Body of pancreas (tissue), 4 donors: ENCODE measurements at regions not wholly inside any gene's neighbourhood (a gene's known extent, or its start where the extent isn't known, plus 50 kb on each side); places are given as distances from the start of the nearest gene placed in this dataset.

Source experiments
- ATAC-seq: fragments of 150-250 bp; one replicate; pipeline ENCODE4 v1.9.1; 2016
- DNase-seq, 4 donors: peaks; one replicate each; pipeline ENCODE4 v3.0.0-alpha.2; 2019
- H3K27ac ChIP-seq, 4 donors: fragments of 200-600 bp; sonication (generic); 1 replicate in 3 of 4; 2 replicates in 1 of 4; pipeline versions ENCODE4 v1.5.1 to v1.6.1; 2016 to 2019; ENCODE audit warnings: mild to moderate bottlenecking in 1 of 4, mixed read lengths in 1 of 4, moderate library complexity in 1 of 4
- H3K27me3 ChIP-seq, 2 donors: fragments of 200-600 bp; sonication (generic); one replicate each; pipeline ENCODE4 v1.6.0; 2016; ENCODE audit warnings: mild to moderate bottlenecking in 1 of 2
- H3K36me3 ChIP-seq, 2 donors: fragments of 200-600 bp; sonication (generic); replicated peaks in 1 of 2; 2 replicates each; pipeline ENCODE4 v1.5.1; 2016; ENCODE audit warnings: low read depth in 2 of 2; ENCODE audit not compliant: insufficient read depth in 1 of 2
- H3K4me1 ChIP-seq: fragments of 200-600 bp; sonication (generic); one replicate; pipeline ENCODE4 v1.6.0; 2016
- H3K4me3 ChIP-seq, 2 donors: fragments of 200-600 bp; sonication (generic); 1 replicate in 1 of 2; 2 replicates in 1 of 2; pipeline ENCODE4 v1.5.1; 2016 to 2019
- H3K9me3 ChIP-seq, 3 donors: fragments of 200-600 bp; sonication (generic); 1 replicate in 2 of 3; 2 replicates in 1 of 3; pipeline ENCODE4 v1.5.1; 2016
- POLR2A ChIP-seq, 3 donors: fragments of 450-650 bp; IDR thresholded peaks; one replicate each; pipeline ENCODE4 v1.6.1; 2016; ENCODE audit warnings: antibody characterized with exemption in 3 of 3, mild to moderate bottlenecking in 2 of 3
- WGBS, 2 donors: methylation state at CpG; one replicate each; pipeline ENCODE4 v1.1.5; 2017; 5-methylcytosine and 5-hydroxymethylcytosine counted together
- intact Hi-C: fragments of 100-400 bp; cut with DNase I; formaldehyde crosslinking; loops from one replicate; pipeline ENCODE4 v1.15.1; 2023
- TF ChIP-seq, protein P1 (sequence below), 7 experiments: fragments of 450-650 bp in 4 of 7; fragments of 200-600 bp in 3 of 7; sonication (generic) in 3 of 7; IDR thresholded peaks; one replicate each; pipeline ENCODE4 v1.5.1; 2016 to 2019; ENCODE audit warnings: antibody characterized with exemption in 7 of 7

DNA sequence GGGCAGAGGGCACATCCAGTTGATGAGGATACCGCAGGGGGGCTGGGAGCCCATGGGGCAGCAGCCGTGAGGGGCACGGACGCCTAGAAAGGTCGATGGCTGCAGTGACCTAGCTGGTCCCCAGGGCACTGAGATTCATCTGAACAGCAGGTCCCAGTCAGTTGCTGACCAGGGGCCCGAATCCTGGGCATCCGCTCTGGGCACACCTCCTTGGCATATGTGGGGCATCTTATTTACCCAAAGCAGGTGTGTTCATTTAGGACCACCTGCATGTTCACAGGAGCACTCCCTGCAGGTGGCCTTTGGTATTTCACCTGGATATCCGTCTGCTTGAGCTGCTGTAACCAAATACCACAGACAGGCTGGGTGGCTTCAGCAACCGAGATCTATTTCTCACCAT lies 72.0 kb upstream of the ODC1 start:
- TF ChIP-seq, protein P1, sequence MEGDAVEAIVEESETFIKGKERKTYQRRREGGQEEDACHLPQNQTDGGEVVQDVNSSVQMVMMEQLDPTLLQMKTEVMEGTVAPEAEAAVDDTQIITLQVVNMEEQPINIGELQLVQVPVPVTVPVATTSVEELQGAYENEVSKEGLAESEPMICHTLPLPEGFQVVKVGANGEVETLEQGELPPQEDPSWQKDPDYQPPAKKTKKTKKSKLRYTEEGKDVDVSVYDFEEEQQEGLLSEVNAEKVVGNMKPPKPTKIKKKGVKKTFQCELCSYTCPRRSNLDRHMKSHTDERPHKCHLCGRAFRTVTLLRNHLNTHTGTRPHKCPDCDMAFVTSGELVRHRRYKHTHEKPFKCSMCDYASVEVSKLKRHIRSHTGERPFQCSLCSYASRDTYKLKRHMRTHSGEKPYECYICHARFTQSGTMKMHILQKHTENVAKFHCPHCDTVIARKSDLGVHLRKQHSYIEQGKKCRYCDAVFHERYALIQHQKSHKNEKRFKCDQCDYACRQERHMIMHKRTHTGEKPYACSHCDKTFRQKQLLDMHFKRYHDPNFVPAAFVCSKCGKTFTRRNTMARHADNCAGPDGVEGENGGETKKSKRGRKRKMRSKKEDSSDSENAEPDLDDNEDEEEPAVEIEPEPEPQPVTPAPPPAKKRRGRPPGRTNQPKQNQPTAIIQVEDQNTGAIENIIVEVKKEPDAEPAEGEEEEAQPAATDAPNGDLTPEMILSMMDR (IDR thresholded peaks at IDR 0.05), result no peak
- no peak for TF ChIP-seq POLR2A (IDR thresholded peaks at IDR 0.05)
- Histone ChIP-seq H3K27ac (no peak overlapping the region), H3K27me3 (no peaks in the 10 kb centered on the region), H3K4me3 (no peak overlapping the region), H3K36me3 (no peaks in the 10 kb centered on the region), H3K9me3 (peaks cover 0 to 7% (median 0%) of the 10 kb centered on the region in 3 donors), H3K4me1 (no peaks in the 10 kb centered on the region)
- WGBS, 2 donors, result 89 to 93% methylated on average over 6 to 9 of the region's 9 CpGs
- DNase-seq (peak in 1 of 4 donors; percentile 9), ATAC-seq (no peak)
- intact Hi-C loops, result no loop called here

DNA sequence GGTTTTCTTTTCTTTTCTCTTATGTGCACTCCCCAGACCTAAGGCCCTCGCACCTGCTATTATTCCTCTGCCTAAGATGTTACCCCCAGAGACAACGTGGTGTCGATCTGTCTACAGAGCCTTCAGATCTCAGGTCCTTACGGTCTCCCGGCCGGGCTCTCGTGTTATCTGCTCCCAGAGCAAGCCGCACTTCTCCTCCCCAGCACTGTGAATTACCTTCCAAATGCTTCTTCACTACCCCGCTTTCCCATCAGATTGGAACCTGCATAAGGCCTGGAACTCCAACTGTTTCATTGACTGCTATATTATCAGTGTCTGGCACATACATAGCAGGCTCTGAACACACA lies 71.2 kb upstream of the ODC1 start:
- no peak overlapping the region for H3K4me3 ChIP-seq
- peaks cover 0 to 15% (median 0%) of the 10 kb centered on the region in 3 donors for H3K9me3 ChIP-seq
- H3K27me3 ChIP-seq, result no peaks in the 10 kb centered on the region
- 94 to 96% methylated on average over 9 of the region's 9 CpGs for WGBS, 2 donors
- ATAC-seq (no peak), DNase-seq (no peak)
- intact Hi-C loops, result no loop called here
- H3K4me1 ChIP-seq, result no peaks in the 10 kb centered on the region
- no peaks in the 10 kb centered on the region for H3K36me3 ChIP-seq
- no peak for TF ChIP-seq POLR2A (IDR thresholded peaks at IDR 0.05)
- TF ChIP-seq, protein P1 (IDR thresholded peaks at IDR 0.05), result no peak
- H3K27ac ChIP-seq, result no peak overlapping the region

DNA sequence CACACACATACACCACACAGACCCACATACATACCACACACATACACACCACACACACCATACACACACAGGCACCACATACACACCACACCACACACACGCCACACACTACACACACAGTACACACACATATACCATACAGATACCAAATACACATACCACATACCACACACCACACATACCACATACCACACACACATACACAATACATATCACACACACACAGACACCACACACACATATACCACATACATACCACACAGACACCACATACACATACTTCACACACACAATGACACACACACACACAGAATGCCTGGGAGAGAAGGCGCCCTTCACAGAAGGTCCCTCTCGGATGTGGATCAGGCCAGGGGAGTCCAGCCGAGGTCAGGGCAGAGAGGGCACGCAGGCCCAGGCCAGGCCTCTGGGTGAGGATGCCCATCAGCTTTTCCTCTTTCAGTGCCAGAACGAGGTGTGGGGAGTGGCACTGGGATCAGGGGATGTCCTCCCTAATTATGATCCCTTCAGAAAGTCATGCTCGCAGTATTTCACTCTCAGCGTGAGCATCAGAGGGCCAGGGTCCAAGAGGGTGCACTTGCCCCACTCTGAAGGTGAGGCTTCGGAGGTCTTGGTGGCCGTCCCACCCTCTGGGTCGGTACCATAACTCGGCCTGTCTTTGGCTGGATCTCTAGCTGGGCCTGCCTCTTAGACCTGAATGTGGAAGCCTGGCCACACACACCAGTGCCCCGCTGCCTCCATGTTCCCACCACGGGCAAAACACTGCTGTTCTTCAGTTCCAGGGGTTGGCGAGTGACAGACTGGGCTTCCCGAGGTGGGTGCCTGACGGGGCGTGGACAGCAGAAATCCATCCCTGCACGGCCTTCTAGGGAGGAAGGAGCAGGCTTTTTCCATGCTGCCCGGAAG lies 70.6 kb upstream of the ODC1 start:
- Histone ChIP-seq H3K9me3 (peaks cover 0 to 16% (median 0%) of the 10 kb centered on the region in 3 donors), H3K4me3 (no peak overlapping the region), H3K27me3 (no peaks in the 10 kb centered on the region), H3K36me3 (no peaks in the 10 kb centered on the region), H3K27ac (no peak overlapping the region), H3K4me1 (no peaks in the 10 kb centered on the region)
- ATAC-seq (no peak), DNase-seq (no peak)
- 90 to 92% methylated on average over 13 to 20 of the region's 20 CpGs for WGBS, 2 donors
- no peak for TF ChIP-seq POLR2A (IDR thresholded peaks at IDR 0.05)
- TF ChIP-seq, protein P1 (IDR thresholded peaks at IDR 0.05), result no peak
- intact Hi-C loops, result no loop called here

DNA sequence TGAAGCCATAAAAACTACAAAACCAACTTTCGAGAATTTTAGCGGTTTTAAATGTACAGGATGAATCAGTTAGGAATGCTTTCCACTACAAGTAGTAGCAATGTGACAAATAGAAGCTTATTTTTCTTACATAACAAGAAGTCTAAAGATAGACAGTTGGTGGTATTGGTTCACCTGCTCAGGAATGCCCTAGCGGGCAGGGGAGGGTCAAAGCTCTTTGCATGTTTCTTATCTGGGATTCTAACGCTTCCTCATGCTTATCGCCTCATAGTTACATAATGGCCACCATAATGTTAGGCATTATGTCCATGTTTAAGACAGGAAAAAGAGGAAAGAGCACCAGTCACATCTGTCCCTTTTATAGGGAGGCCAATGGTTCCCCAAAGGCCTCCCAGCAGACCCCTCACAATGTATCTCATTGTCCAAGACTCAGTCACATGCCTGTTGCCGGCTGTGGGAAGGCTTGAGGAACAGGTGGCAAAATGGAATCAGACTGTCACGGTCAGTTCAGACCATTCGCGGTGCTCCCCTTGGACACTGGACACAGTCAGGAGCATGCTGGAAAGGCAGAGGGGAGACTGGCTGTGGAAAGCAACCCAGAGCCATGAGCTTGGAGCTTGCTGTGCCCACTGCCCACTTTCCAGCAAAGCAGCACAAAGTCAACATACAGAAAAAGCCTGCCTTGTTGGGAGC lies 69.4 kb upstream of the ODC1 start:
- H3K36me3 ChIP-seq, result no peaks in the 10 kb centered on the region
- no peaks in the 10 kb centered on the region for H3K4me1 ChIP-seq
- 83 to 89% methylated on average over 8 to 9 of the region's 9 CpGs for WGBS, 2 donors
- no peaks in the 10 kb centered on the region for H3K27me3 ChIP-seq
- H3K9me3 ChIP-seq, result peaks cover 0 to 16% (median 0%) of the 10 kb centered on the region in 3 donors
- H3K4me3 ChIP-seq, result no peak overlapping the region
- TF ChIP-seq, protein P1 (IDR thresholded peaks at IDR 0.05), result no peak
- TF ChIP-seq POLR2A (IDR thresholded peaks at IDR 0.05), result no peak
- no peak overlapping the region for H3K27ac ChIP-seq
- DNase-seq (no peak), ATAC-seq (no peak)
- intact Hi-C loops, result no loop called here
